ENCODE measurements at regions not wholly inside any gene's neighbourhood (a gene's known extent, or its start where the extent isn't known, plus 50 kb on each side); places are given as distances from the start of the nearest gene placed in this dataset.
"Not testable (repeated sequence)": the region's sequence is repeated elsewhere in the genome, so short reads cannot be mapped to it uniquely, and the experiment has no call there.

- no peak overlapping the region for H3K27ac ChIP-seq (ENCODE audit: low read length)
- H3K9me3 ChIP-seq (ENCODE audit: control insufficient read depth, insufficient read depth, low read depth, low read length): no peaks in the 10 kb centered on the region
- H3K36me3 ChIP-seq (ENCODE audit: control insufficient read depth, insufficient read depth, low read length): no peaks in the 10 kb centered on the region
- DNase-seq (ENCODE audit: low read depth, low spot score): no peak
- TF ChIP-seq SIN3A (IDR thresholded peaks at IDR 0.05; ENCODE audit: borderline replicate concordance, insufficient read depth, low read depth, low read length) (no peak), POLR2AphosphoS5 (IDR thresholded peaks at IDR 0.05; ENCODE audit: low read depth, low read length) (no peak), CTCF (IDR thresholded peaks at IDR 0.05) (no peak), REST (IDR thresholded peaks at IDR 0.05; ENCODE audit: insufficient read depth in 1 of 2, low read depth in 2 of 2, low read length in 1 of 2) (no peak), TCF7L2 (IDR thresholded peaks at IDR 0.05; ENCODE audit: low read depth, low read length) (no peak)
- POLR2A ChIA-PET: no interaction called here
- intact Hi-C loops (cut with micrococcal nuclease; ENCODE audit: unreplicated experiment) (no loop called here), in situ Hi-C loops (cut with HindIII; ENCODE audit: low pct_unique_long_range_greater_than_20kb, low sequenced_read_pairs) (no loop called here)
- CTCF ChIA-PET: no interaction called here
- no peak overlapping the region for H3K4me3 ChIP-seq (ENCODE audit: low read depth in 2 of 2, low read length in 2 of 2)
- no peaks in the 10 kb centered on the region for H3K4me1 ChIP-seq (ENCODE audit: control insufficient read depth, insufficient read depth, low read length)
- H3K27me3 ChIP-seq (ENCODE audit: control insufficient read depth, insufficient read depth, low read length): no peaks in the 10 kb centered on the region
- ATAC-seq: no peak
- no TSS peak for BruUV-seq (replicated peaks)
These were observed 252.3 kb upstream of the CA10 start for GRCh38 chr17:52410781-52411180.

DNA sequence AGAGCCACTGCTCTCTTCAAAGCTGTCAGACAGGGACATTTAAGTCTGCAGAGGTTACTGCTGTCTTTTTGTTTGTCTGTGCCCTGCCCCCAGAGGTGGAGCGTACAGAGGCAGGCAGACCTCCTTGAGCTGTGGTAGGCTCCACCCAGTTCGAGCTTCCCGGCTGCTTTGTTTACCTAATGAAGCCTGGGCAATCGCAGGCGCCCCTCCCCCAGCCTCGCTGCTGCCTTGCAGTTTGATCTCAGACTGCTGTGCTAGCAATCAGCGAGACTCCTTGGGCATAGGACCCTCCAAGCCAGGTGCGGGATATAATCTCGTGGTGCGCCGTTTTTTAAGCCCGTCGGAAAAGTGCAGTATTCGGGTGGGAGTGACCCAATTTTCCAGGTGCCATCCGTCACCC, 250.7 kb upstream of the CA10 start:
- POLR2A ChIA-PET; CTCF ChIA-PET; H3K27me3 ChIP-seq (ENCODE audit: control insufficient read depth, insufficient read depth, low read length); in situ Hi-C loops (cut with HindIII; ENCODE audit: low pct_unique_long_range_greater_than_20kb, low sequenced_read_pairs); H3K27ac ChIP-seq (ENCODE audit: low read length); DNase-seq (ENCODE audit: low read depth, low spot score); H3K9me3 ChIP-seq (ENCODE audit: control insufficient read depth, insufficient read depth, low read depth, low read length); ATAC-seq; intact Hi-C loops (cut with micrococcal nuclease; ENCODE audit: unreplicated experiment); BruUV-seq (replicated peaks); H3K36me3 ChIP-seq (ENCODE audit: control insufficient read depth, insufficient read depth, low read length); H3K4me1 ChIP-seq (ENCODE audit: control insufficient read depth, insufficient read depth, low read length); H3K4me3 ChIP-seq (ENCODE audit: low read depth in 2 of 2, low read length in 2 of 2): not testable (repeated sequence)

DNA sequence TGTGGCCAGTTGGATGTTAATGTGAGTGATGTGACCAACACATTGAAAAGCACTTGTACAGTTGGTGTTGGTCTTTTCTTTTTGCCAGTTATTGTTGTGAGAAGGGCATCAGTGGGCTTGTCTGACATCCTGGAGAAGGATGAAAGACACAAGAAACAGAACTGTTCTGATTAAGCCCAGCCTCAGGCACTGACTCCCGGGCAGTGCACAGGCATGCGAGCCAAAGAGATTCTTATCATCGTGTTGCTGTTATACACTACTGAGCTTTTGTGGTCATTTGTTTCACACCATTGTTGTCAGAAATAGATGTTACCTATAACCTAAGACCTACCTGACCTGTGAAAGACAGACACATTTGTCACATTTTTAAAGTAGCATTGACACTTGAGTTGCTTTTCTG, 236.8 kb upstream of the CA10 start:
- no peak for ATAC-seq
- no TSS peak for BruUV-seq (replicated peaks)
- in situ Hi-C loops (cut with HindIII; ENCODE audit: low pct_unique_long_range_greater_than_20kb, low sequenced_read_pairs): no loop called here

More for the DNA sequence above, 236.8 kb upstream of the CA10 start:
- Histone ChIP-seq H3K9me3 (ENCODE audit: control insufficient read depth, insufficient read depth, low read depth, low read length) (no peaks in the 10 kb centered on the region; the same call in 1 of the 2 replicates), H3K4me3 (ENCODE audit: low read depth in 2 of 2, low read length in 2 of 2) (no peak overlapping the region), H3K27me3 (ENCODE audit: control insufficient read depth, insufficient read depth, low read length) (no peaks in the 10 kb centered on the region), H3K4me1 (ENCODE audit: control insufficient read depth, insufficient read depth, low read length) (no peaks in the 10 kb centered on the region), H3K27ac (ENCODE audit: low read length) (no peak overlapping the region), H3K36me3 (ENCODE audit: control insufficient read depth, insufficient read depth, low read length) (no peaks in the 10 kb centered on the region)
- no peak for DNase-seq (ENCODE audit: low read depth, low spot score)
- intact Hi-C loops (cut with micrococcal nuclease; ENCODE audit: unreplicated experiment): no loop called here
- ChIA-PET CTCF (no interaction called here), POLR2A (no interaction called here)
- TF ChIP-seq REST (IDR thresholded peaks at IDR 0.05; ENCODE audit: insufficient read depth in 1 of 2, low read depth in 2 of 2, low read length in 1 of 2) (no peak), POLR2AphosphoS5 (IDR thresholded peaks at IDR 0.05; ENCODE audit: low read depth, low read length) (no peak), CTCF (IDR thresholded peaks at IDR 0.05) (no peak), TCF7L2 (IDR thresholded peaks at IDR 0.05; ENCODE audit: low read depth, low read length) (no peak), SIN3A (IDR thresholded peaks at IDR 0.05; ENCODE audit: borderline replicate concordance, insufficient read depth, low read depth, low read length) (no peak)

Measured in Panc1 (cell line).